Stomach smooth muscle (tissue), 2 donors: ENCODE measurements at regions not wholly inside any gene's neighbourhood (a gene's known extent, or its start where the extent isn't known, plus 50 kb on each side); places are given as distances from the start of the nearest gene placed in this dataset.
A peak's percentile ranks its signal among the peaks of the same experiment; 100 is the strongest.

ENCODE experiments used
- H3K27ac ChIP-seq: one replicate; pipeline ENCODE4 v1.7.0; 2013; ENCODE audit warnings: mild to moderate bottlenecking, low read length, inconsistent platforms
- H3K27me3 ChIP-seq, 2 donors: one replicate each; pipeline ENCODE4 v1.7.0; 2013; ENCODE audit warnings: low read length in 2 of 2; ENCODE audit not compliant: insufficient read depth in 2 of 2, control insufficient read depth in 1 of 2
- H3K36me3 ChIP-seq, 2 donors: one replicate each; pipeline ENCODE4 v1.7.0; 2013; ENCODE audit warnings: low read length in 2 of 2; ENCODE audit not compliant: control insufficient read depth in 2 of 2, insufficient read depth in 2 of 2
- H3K4me1 ChIP-seq: one replicate; pipeline ENCODE4 v1.7.0; 2013; ENCODE audit warnings: low read length; ENCODE audit not compliant: control insufficient read depth, insufficient read depth
- H3K4me3 ChIP-seq, 2 donors: one replicate each; pipeline ENCODE4 v1.7.0; 2013; ENCODE audit warnings: low read length in 2 of 2
- H3K9ac ChIP-seq, 2 donors: one replicate each; pipeline ENCODE4 v1.7.0; 2013; ENCODE audit warnings: low read length in 2 of 2, mild to moderate bottlenecking in 1 of 2
- H3K9me3 ChIP-seq, 2 donors: one replicate each; pipeline ENCODE4 v1.7.0; 2013; ENCODE audit warnings: low read length in 2 of 2; ENCODE audit not compliant: control insufficient read depth in 2 of 2
- donor health status: healthy.
- donor health status: Pancreatic carcinoma.

DNA sequence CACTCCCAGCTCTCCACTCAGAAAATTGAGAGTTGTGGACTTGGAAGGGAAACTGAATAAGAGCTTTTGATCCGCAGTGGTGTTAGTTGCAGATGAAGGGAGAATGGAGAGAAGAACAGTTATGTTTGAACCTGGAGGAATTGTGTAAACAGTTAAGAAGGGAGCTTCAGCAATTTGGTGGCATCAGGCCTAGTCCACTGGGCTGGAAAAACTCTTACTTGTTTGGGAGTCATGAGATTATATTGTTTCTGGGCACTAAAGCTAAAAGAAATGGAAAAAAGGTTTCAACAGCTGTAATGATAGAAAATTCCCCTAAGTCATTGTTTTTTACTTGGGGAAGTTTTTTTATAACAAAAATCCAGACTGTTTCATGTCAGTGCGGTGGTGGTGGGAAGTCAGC lies 256.1 kb upstream of the C1orf87 start:
- Histone ChIP-seq H3K9ac (no peak overlapping the region), H3K36me3 (no peaks in the 10 kb centered on the region), H3K27me3 (no peaks in the 10 kb centered on the region), H3K4me3 (no peak overlapping the region), H3K27ac (peak overlapping the region; percentile 8), H3K9me3 (peaks cover 0 to 3% of the 10 kb centered on the region in 2 donors), H3K4me1 (no peaks in the 10 kb centered on the region)

DNA sequence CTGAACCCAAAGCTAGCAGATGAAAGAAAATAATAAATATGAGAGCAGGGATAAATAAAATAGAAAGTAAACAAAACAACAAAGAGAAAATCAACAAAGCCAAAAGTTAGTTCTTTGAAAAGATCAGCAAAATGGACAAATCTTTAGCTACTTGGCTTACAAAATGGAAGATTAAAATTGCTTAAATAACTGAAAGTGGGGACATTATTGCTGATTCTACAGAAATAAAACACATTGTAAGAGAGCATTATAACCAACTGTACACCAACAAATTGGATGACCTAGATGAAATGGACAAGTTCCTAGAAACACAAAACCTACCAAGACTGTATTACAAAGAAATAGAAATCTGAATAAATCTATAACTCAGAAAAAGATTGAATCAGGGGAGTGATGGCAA lies 238.3 kb upstream of the C1orf87 start:
- no peaks in the 10 kb centered on the region for H3K36me3 ChIP-seq
- H3K4me3 ChIP-seq = no peak overlapping the region
- no peak overlapping the region for H3K27ac ChIP-seq
- H3K9me3 ChIP-seq = no peaks in the 10 kb centered on the region
- no peaks in the 10 kb centered on the region for H3K27me3 ChIP-seq
- H3K9ac ChIP-seq = no peak overlapping the region
- H3K4me1 ChIP-seq = no peaks in the 10 kb centered on the region

DNA sequence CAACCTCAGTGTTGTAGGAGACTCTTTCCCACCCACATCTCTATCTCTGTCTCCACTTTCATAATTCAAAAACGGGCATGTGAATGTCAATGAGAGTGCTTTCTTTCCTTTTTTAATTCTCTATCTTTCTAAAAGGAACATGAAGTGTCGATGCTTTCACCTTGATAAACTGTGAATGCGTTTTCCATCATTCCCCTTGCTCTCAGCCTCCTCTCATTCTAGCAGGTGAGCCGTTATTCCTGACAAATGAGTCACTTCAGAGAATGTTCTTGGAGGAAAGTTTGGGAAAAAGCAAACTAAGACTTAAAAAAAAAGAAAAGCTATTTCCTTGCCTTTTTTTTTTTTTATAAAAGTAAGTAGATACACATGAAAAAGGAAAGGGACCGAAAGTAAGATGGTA lies 226.0 kb upstream of the C1orf87 start:
- H3K4me1 ChIP-seq = no peaks in the 10 kb centered on the region
- no peaks in the 10 kb centered on the region for H3K36me3 ChIP-seq
- H3K4me3 ChIP-seq = no peak overlapping the region
- no peaks in the 10 kb centered on the region for H3K9me3 ChIP-seq
- no peak overlapping the region for H3K9ac ChIP-seq
- H3K27ac ChIP-seq = no peak overlapping the region
- no peaks in the 10 kb centered on the region for H3K27me3 ChIP-seq

DNA sequence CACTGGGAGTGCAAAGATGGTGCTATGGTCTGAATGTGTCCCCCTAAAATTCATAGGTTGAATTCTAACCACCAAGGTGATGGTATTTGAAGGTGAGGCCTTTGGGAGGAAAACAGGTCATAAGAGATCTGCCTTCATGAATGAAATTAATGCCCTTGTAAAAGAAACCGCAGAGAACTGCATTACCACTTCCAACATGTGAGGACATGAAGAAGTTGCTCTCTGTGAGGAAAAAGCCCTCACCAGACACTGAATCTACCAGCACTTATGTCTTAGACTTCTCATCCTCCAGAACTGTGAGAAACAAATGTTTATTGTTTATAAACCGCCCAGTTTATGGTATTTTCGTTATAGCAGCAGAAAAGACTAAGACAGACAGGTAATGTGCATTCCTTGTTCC lies 224.7 kb upstream of the C1orf87 start:
- Histone ChIP-seq H3K9me3 (no peaks in the 10 kb centered on the region), H3K4me3 (no peak overlapping the region), H3K27me3 (no peaks in the 10 kb centered on the region), H3K36me3 (no peaks in the 10 kb centered on the region), H3K9ac (no peak overlapping the region), H3K4me1 (no peaks in the 10 kb centered on the region), H3K27ac (no peak overlapping the region)

DNA sequence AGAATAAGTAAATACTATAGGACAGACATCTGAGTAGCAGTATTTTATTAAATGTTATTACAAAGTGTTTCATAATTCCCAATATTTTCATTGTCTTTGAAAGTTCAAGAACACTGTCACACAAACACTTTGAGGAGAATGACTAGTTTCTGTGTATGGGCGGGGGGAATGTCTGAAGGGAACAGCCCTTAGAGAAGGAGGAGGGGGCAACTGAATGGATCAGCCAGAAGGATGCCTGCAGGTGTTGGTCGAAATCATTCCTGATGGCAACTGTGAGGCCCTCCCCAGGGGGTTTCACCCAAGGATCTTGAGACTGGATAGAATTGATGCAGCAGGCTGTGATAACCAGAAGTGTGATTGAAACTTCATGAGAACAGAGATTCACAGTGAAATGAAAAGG lies 223.2 kb upstream of the C1orf87 start:
- Histone ChIP-seq H3K9me3 (no peaks in the 10 kb centered on the region), H3K27ac (no peak overlapping the region), H3K4me3 (no peak overlapping the region), H3K36me3 (no peaks in the 10 kb centered on the region), H3K27me3 (no peaks in the 10 kb centered on the region), H3K4me1 (no peaks in the 10 kb centered on the region), H3K9ac (no peak overlapping the region)

DNA sequence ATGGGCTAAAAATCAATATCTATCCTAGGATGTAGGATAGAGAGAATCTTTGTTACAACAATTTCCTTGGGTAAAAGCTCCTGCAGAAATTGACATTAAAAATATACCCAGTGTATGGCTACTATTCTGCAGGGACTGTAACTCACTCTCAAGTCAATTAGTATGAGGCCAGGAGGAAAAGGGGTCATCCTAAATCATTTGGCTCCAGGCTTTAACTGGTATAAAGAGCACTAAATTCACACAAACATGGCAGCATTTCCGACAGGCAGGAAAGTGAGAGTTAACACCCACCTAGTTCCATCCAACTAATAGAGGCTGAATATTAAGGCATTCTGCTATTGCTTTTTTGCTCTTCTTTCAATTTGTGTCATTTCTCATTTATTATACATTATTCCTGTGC lies 218.6 kb upstream of the C1orf87 start:
- Histone ChIP-seq H3K9me3 (no peaks in the 10 kb centered on the region), H3K4me1 (no peaks in the 10 kb centered on the region), H3K27me3 (no peaks in the 10 kb centered on the region), H3K9ac (no peak overlapping the region), H3K4me3 (no peak overlapping the region), H3K27ac (no peak overlapping the region), H3K36me3 (no peaks in the 10 kb centered on the region)

DNA sequence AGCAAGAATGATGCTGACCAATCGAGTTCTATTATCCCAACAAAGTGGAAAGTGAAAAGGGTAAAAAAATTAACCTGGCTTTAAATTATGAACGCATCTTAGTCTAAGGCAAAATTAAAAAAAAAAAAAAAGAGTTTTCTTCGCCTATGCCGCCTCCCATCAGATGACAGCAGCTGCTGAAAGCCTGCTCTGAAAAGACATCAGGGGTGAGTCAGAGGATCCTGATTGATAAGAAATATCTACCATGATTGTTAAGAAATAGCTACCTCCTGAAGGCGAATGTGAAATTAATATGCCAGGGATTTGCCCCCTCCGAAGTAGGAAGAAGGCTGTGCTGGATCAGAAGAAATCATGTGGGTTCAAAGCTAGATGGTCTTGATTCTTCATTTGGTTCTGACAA lies 216.8 kb upstream of the C1orf87 start:
- Histone ChIP-seq H3K36me3 (no peaks in the 10 kb centered on the region), H3K27ac (no peak overlapping the region), H3K27me3 (no peaks in the 10 kb centered on the region), H3K4me3 (no peak overlapping the region), H3K9me3 (no peaks in the 10 kb centered on the region), H3K9ac (no peak overlapping the region), H3K4me1 (no peaks in the 10 kb centered on the region)

DNA sequence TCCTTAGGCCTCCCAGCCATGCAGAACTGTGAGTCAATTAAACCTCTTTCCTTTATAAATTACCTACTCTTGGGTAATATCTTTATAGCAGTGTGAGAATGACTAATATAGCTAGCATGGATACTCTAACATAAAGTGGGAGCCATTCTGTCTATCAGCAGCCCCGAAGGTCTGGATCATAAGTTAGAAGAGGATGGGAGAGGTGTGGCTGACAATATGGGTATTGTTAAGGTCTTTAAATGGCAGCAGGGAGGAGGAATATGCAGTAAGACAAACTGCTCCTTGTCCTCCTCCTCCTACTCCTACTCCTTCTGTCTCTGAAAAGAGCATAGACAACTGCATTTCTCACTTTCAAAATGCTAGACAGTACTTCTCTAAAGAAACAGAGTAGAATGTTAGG lies 214.0 kb upstream of the C1orf87 start:
- no peaks in the 10 kb centered on the region for H3K36me3 ChIP-seq
- no peak overlapping the region for H3K4me3 ChIP-seq
- no peak overlapping the region for H3K27ac ChIP-seq
- no peaks in the 10 kb centered on the region for H3K27me3 ChIP-seq
- no peaks in the 10 kb centered on the region for H3K4me1 ChIP-seq
- no peaks in the 10 kb centered on the region for H3K9me3 ChIP-seq
- H3K9ac ChIP-seq = no peak overlapping the region

DNA sequence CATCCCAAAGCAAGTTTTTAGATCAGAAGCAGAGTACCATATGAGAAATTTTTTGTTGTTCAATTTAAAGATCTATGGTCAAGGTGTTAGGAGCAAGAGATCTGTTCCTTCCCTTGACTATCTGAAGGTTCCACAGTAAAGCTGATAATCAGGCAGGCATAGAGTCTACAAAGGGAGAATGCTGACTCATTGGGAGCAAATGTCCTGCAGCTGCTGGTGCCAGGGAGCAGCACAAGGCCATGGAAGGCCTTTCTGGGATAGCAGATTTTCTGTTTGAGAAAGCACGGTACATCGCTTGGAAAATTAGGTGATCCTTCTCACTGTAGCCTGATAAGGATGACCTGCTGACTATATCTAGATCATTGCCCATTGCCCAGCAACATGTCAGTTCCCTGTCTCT lies 210.1 kb upstream of the C1orf87 start:
- Histone ChIP-seq H3K9ac (no peak overlapping the region), H3K36me3 (no peaks in the 10 kb centered on the region), H3K4me3 (no peak overlapping the region), H3K27ac (no peak overlapping the region), H3K4me1 (peaks cover 7% of the 10 kb centered on the region), H3K9me3 (no peaks in the 10 kb centered on the region), H3K27me3 (no peaks in the 10 kb centered on the region)

DNA sequence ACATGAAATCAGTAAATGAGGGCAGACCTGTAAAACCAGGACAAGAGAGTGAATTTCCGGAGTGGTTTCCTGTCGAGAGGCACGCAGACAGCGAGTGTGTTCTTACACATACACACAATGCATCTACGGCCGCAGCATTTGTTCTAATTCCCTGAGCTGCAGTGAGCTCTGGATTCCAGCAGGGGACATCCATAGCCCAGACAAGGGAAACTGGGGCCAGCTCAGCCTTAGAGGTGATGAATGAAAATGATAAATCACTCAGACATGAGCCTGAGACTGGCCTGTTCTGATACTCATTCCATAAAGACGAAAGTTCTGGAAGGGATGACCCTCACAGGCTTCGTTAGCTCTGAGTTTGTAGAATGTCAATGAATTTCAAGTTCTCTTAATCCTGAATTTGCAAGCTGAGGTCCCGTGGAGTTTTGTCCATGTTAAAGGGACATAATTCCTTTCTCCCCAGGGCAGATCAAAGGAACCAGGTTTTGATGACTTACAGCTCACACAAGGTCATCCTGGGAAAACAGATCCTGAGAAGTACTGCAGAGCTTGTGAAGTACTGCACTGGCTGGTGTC lies 207.9 kb upstream of the C1orf87 start:
- Histone ChIP-seq H3K4me1 (peaks cover 7% of the 10 kb centered on the region), H3K9me3 (no peaks in the 10 kb centered on the region), H3K27ac (no peak overlapping the region), H3K36me3 (no peaks in the 10 kb centered on the region), H3K4me3 (no peak overlapping the region), H3K27me3 (no peaks in the 10 kb centered on the region), H3K9ac (no peak overlapping the region)

DNA sequence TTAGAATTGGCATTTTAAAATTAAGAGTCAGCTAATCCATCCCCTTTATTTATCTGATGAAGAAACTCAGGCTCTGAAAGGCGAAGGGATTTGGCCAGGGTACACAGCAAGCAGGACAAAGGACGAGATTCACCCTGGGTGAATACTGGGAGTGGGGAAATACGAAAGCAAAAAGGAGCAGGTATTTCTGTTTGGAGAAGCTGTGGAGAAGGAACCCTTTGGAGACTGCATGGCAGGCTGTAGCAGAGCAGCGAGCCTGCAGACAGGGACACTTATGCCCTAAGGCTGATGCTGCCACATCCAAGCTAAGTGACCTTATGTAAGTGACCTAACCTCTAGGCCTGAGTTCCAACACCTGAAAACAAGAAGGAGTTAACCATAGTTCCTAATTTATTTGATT lies 207.2 kb upstream of the C1orf87 start:
- H3K27me3 ChIP-seq = no peaks in the 10 kb centered on the region
- H3K36me3 ChIP-seq = no peaks in the 10 kb centered on the region
- H3K4me3 ChIP-seq = no peak overlapping the region
- no peak overlapping the region for H3K9ac ChIP-seq
- no peak overlapping the region for H3K27ac ChIP-seq
- peaks cover 7% of the 10 kb centered on the region for H3K4me1 ChIP-seq
- H3K9me3 ChIP-seq = no peaks in the 10 kb centered on the region
